ENCODE measurements at regions not wholly inside any gene's neighbourhood (a gene's known extent, or its start where the extent isn't known, plus 50 kb on each side); places are given as distances from the start of the nearest gene placed in this dataset.

DNA sequence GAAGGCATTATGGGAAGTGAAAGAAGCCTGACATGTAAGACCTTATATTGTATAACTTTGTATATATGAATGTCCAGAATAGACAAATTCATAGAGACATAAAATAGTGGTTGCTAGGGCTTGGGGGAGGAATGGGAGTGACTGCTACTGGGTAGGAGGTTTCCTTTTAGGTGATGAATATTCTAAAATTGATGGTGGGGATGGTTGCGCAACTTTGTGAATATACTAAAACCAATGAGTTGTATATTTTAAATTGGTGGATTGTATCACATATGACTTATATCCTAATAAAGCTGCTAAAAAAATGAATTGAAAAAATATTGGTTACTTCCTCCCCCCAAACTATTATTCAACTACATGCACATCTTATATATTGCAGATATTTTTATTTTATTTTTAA is 70.0 kb downstream of the UCHL1 start:
- TF ChIP-seq, protein P1, sequence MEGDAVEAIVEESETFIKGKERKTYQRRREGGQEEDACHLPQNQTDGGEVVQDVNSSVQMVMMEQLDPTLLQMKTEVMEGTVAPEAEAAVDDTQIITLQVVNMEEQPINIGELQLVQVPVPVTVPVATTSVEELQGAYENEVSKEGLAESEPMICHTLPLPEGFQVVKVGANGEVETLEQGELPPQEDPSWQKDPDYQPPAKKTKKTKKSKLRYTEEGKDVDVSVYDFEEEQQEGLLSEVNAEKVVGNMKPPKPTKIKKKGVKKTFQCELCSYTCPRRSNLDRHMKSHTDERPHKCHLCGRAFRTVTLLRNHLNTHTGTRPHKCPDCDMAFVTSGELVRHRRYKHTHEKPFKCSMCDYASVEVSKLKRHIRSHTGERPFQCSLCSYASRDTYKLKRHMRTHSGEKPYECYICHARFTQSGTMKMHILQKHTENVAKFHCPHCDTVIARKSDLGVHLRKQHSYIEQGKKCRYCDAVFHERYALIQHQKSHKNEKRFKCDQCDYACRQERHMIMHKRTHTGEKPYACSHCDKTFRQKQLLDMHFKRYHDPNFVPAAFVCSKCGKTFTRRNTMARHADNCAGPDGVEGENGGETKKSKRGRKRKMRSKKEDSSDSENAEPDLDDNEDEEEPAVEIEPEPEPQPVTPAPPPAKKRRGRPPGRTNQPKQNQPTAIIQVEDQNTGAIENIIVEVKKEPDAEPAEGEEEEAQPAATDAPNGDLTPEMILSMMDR (IDR thresholded peaks at IDR 0.05 in 2 of 3, conservative IDR thresholded peaks at IDR 0.05 in 1 of 3; ENCODE audit: control insufficient read depth in 2 of 3, extremely low read depth in 1 of 3, insufficient read depth in 1 of 3, low read depth in 3 of 3, low read length in 3 of 3): no peak
- TF ChIP-seq EZH2 (IDR thresholded peaks at IDR 0.05; ENCODE audit: borderline replicate concordance, control insufficient read depth, low read depth, low read length) (no peak), YBX1 (IDR thresholded peaks at IDR 0.05) (no peak), SREBF2 (IDR thresholded peaks at IDR 0.05; ENCODE audit: low read length) (no peak)
